ENCODE measurements at regions not wholly inside any gene's neighbourhood (a gene's known extent, or its start where the extent isn't known, plus 50 kb on each side); places are given as distances from the start of the nearest gene placed in this dataset.
"Not testable (repeated sequence)": the region's sequence is repeated elsewhere in the genome, so short reads cannot be mapped to it uniquely, and the experiment has no call there.

- DNase-seq (ENCODE audit: low read depth in 1 of 2, low spot score in 1 of 2) (no peak), FAIRE-seq (no peak)
These were observed 262.5 kb downstream of the GJA1 start for GRCh38 chr6:121697921-121698320.

DNA sequence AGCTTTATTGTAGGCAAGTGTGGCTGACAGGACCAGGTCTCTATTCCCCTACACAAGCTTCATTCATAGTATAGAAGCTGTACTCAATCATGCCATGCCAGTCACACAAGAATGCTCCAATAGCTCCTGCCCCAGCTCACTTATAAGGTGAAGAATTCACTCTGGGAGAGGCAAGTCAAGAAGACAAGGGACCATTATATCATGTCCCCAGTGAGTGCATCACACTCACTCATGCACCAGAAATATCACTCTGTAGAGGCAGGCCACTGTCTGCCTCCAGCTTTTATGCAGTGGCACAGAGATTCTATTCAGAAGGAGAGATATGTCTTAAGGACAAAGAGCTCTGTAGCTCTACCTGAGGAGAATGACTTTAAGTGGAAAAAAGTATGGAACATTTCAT, 263.2 kb downstream of the GJA1 start:
- Histone ChIP-seq H3K4me1 (peaks cover 57% of the 10 kb centered on the region), H3K4me3 (no peak overlapping the region), H3K27ac (peak overlapping the region; percentile 50 to 66; a peak in 5 of 6 replicates), H3K4me2 (no peak overlapping the region; the same call in 2 of the 3 replicates), H3K9me3 (no peaks in the 10 kb centered on the region)
- ATAC-seq (no peak), FAIRE-seq (no peak), DNase-seq (ENCODE audit: low read depth in 1 of 2, low spot score in 1 of 2) (no peak)
- TF ChIP-seq, protein P1, sequence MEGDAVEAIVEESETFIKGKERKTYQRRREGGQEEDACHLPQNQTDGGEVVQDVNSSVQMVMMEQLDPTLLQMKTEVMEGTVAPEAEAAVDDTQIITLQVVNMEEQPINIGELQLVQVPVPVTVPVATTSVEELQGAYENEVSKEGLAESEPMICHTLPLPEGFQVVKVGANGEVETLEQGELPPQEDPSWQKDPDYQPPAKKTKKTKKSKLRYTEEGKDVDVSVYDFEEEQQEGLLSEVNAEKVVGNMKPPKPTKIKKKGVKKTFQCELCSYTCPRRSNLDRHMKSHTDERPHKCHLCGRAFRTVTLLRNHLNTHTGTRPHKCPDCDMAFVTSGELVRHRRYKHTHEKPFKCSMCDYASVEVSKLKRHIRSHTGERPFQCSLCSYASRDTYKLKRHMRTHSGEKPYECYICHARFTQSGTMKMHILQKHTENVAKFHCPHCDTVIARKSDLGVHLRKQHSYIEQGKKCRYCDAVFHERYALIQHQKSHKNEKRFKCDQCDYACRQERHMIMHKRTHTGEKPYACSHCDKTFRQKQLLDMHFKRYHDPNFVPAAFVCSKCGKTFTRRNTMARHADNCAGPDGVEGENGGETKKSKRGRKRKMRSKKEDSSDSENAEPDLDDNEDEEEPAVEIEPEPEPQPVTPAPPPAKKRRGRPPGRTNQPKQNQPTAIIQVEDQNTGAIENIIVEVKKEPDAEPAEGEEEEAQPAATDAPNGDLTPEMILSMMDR (IDR thresholded peaks at IDR 0.05), result no peak
- no peak for TF ChIP-seq CBX2 (IDR thresholded peaks at IDR 0.05; ENCODE audit: borderline replicate concordance, low read depth)
- no peak for TF ChIP-seq ELK1 (IDR thresholded peaks at IDR 0.05; ENCODE audit: low read depth, low read length)
- no peak for TF ChIP-seq CHD4 (IDR thresholded peaks at IDR 0.05; ENCODE audit: borderline replicate concordance)
- no peak for TF ChIP-seq HES2 (IDR thresholded peaks at IDR 0.05)
- no peak for TF ChIP-seq MAZ (IDR thresholded peaks at IDR 0.05; ENCODE audit: borderline replicate concordance, low read depth, low read length)
- ChIA-PET CTCF (no interaction called here), POLR2A (no interaction called here)

More at GRCh38 chr6:121697921-121698320, 262.5 kb downstream of the GJA1 start:
- H3K27ac ChIP-seq, result peak overlapping the region; percentile 21 to 64; a peak in 3 of 6 replicates
- H3K9me3 ChIP-seq, result no peaks in the 10 kb centered on the region
- H3K4me3 ChIP-seq, result no peak overlapping the region
- peaks cover 57% of the 10 kb centered on the region for H3K4me1 ChIP-seq
- H3K4me2 ChIP-seq, result no peak overlapping the region
- 48% methylated on average over 6 of the region's 6 CpGs for WGBS (ENCODE audit: missing lambda C conversion rate)
- POLR2A ChIA-PET, result no interaction called here
- TF ChIP-seq HOXA7 (CRISPR knock-in tag; IDR thresholded peaks at IDR 0.05) (no peak), MAZ (IDR thresholded peaks at IDR 0.05; ENCODE audit: borderline replicate concordance, low read depth, low read length) (no peak), RNF2 (IDR thresholded peaks at IDR 0.05; ENCODE audit: borderline replicate concordance, low read depth) (no peak)
- CTCF ChIA-PET, result no interaction called here
- no peak for ATAC-seq

GRCh38 chr6:121703129-121703528, 267.7 kb downstream of the GJA1 start:
- H3K9me3 ChIP-seq; ATAC-seq; DNase-seq (ENCODE audit: low read depth in 1 of 2, low spot score in 1 of 2); H3K27ac ChIP-seq; CTCF ChIA-PET; FAIRE-seq; H3K4me2 ChIP-seq; H3K4me3 ChIP-seq; POLR2A ChIA-PET: not testable (repeated sequence)
- H3K4me1 ChIP-seq, result peaks cover 25% of the 10 kb centered on the region
- WGBS (ENCODE audit: missing lambda C conversion rate), result no CpG with 5 or more reads among the region's 8 CpGs

GRCh38 chr6:121711472-121711871, 276.0 kb downstream of the GJA1 start:
- H3K4me3 ChIP-seq, result no peak overlapping the region
- ChIA-PET POLR2A (no interaction called here), CTCF (no interaction called here)
- H3K4me1 ChIP-seq, result no peaks in the 10 kb centered on the region
- H3K9me3 ChIP-seq, result no peaks in the 10 kb centered on the region
- no peak for TF ChIP-seq HDAC2 (IDR thresholded peaks at IDR 0.05)
- no peak for TF ChIP-seq USF2 (IDR thresholded peaks at IDR 0.05)
- DNase-seq (ENCODE audit: low read depth in 1 of 2, low spot score in 1 of 2) (no peak), ATAC-seq (no peak), FAIRE-seq (no peak)
- WGBS (ENCODE audit: missing lambda C conversion rate), result 86% methylated on average over 3 of the region's 3 CpGs
- H3K4me2 ChIP-seq, result no peak overlapping the region
- H3K27ac ChIP-seq, result no peak overlapping the region

GRCh38 chr6:121717686-121718085, 282.2 kb downstream of the GJA1 start:
- H3K4me3 ChIP-seq, result no peak overlapping the region
- H3K4me2 ChIP-seq, result no peak overlapping the region
- FAIRE-seq (no peak), ATAC-seq (no peak), DNase-seq (ENCODE audit: low read depth in 1 of 2, low spot score in 1 of 2) (no peak)
- ChIA-PET CTCF (no interaction called here), POLR2A (no interaction called here)
- no peaks in the 10 kb centered on the region for H3K4me1 ChIP-seq
- H3K9me3 ChIP-seq, result no peaks in the 10 kb centered on the region
- no peak overlapping the region for H3K27ac ChIP-seq
- 83% methylated on average over 4 of the region's 4 CpGs for WGBS (ENCODE audit: missing lambda C conversion rate)
- no peak for TF ChIP-seq ZFP36 (IDR thresholded peaks at IDR 0.05; ENCODE audit: borderline replicate concordance, partially characterized antibody)
- no peak for TF ChIP-seq CEBPB (IDR thresholded peaks at IDR 0.05)
- TF ChIP-seq POLR2A (IDR thresholded peaks at IDR 0.05; ENCODE audit: low read length), result no peak
- TF ChIP-seq RNF2 (IDR thresholded peaks at IDR 0.05; ENCODE audit: borderline replicate concordance, low read depth), result no peak
- TF ChIP-seq PBX3 (IDR thresholded peaks at IDR 0.05), result no peak
- TF ChIP-seq CHD4 (IDR thresholded peaks at IDR 0.05; ENCODE audit: borderline replicate concordance), result no peak
- TF ChIP-seq, protein P2, sequence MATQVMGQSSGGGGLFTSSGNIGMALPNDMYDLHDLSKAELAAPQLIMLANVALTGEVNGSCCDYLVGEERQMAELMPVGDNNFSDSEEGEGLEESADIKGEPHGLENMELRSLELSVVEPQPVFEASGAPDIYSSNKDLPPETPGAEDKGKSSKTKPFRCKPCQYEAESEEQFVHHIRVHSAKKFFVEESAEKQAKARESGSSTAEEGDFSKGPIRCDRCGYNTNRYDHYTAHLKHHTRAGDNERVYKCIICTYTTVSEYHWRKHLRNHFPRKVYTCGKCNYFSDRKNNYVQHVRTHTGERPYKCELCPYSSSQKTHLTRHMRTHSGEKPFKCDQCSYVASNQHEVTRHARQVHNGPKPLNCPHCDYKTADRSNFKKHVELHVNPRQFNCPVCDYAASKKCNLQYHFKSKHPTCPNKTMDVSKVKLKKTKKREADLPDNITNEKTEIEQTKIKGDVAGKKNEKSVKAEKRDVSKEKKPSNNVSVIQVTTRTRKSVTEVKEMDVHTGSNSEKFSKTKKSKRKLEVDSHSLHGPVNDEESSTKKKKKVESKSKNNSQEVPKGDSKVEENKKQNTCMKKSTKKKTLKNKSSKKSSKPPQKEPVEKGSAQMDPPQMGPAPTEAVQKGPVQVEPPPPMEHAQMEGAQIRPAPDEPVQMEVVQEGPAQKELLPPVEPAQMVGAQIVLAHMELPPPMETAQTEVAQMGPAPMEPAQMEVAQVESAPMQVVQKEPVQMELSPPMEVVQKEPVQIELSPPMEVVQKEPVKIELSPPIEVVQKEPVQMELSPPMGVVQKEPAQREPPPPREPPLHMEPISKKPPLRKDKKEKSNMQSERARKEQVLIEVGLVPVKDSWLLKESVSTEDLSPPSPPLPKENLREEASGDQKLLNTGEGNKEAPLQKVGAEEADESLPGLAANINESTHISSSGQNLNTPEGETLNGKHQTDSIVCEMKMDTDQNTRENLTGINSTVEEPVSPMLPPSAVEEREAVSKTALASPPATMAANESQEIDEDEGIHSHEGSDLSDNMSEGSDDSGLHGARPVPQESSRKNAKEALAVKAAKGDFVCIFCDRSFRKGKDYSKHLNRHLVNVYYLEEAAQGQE (IDR thresholded peaks at IDR 0.05), result no peak
- no peak for TF ChIP-seq EP300 (IDR thresholded peaks at IDR 0.05)
- TF ChIP-seq SREBF2 (IDR thresholded peaks at IDR 0.05), result no peak
- TF ChIP-seq ZSCAN20 (CRISPR knock-in tag; IDR thresholded peaks at IDR 0.05), result no peak

All from A549 (cell line).